HG03469 (cell line): ENCODE measurements at regions not wholly inside any gene's neighbourhood (a gene's known extent, or its start where the extent isn't known, plus 50 kb on each side); places are given as distances from the start of the nearest gene placed in this dataset.
"Not testable (repeated sequence)": the region's sequence is repeated elsewhere in the genome, so short reads cannot be mapped to it uniquely, and the experiment has no call there.

Source experiments
- ATAC-seq: cut with Tn5 transposase; IDR thresholded peaks from one replicate; pipeline ENCODE4 v1.9.1; 2021; ENCODE audit warnings: mild to moderate bottlenecking, moderate library complexity, moderate number of reproducible peaks; ENCODE audit not compliant: unreplicated experiment

DNA sequence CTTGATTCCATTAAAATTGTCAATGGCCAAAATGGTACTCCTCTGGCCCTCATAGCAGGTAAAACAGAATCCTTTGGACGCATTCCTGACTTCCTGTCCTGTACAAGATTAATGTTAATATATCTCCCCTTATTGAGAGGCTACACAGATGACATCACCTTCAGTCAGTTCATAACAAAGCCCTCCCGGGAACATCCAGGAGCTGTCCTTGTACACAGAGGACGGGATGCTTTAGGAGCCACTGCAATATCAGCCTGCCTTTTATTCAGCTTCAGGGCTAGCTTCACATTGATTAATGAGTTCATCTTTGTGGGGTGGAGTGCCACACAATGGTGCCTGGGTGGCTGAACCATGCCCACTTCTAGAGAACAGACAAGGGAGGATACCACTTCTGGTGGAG is 235.1 kb downstream of the NRIP1 start:
- ATAC-seq, result no peak

DNA sequence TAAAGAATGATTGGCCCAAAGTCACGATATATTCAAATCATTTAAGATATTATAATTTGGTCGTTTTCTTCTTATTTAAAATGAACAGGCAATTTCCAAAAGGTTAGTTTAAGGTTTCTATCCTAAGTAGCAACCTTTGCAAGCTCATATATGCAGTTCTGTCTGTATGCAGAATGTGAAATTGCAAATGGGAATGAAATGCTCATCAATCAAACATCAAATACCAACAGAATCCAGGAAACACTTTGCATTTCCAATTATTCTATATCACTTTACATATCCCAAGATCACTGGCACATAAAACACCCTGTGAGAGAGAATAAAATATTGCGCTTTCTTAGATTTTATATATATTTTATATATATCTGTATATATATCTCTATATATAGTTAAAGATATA is 237.3 kb downstream of the NRIP1 start:
- no peak for ATAC-seq

DNA sequence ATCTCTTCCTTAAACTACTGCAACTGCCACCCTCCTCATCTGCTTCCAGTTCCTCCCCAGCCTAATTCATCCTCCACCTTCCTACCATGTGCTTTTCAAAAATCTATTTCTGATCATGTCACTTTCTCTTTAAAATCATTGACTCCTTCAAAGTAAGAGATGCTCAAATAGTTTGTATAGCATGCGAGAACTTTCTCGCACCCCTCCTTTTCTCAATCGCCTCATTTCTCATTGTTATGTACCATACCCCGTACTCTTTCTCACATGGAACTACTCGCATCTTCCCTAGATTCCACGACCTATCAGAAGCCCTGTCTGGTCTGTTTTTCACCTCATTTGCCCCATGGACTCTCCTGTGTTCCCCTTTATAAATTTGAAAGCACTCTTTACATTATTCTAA is 238.2 kb downstream of the NRIP1 start:
- ATAC-seq, result no peak

DNA sequence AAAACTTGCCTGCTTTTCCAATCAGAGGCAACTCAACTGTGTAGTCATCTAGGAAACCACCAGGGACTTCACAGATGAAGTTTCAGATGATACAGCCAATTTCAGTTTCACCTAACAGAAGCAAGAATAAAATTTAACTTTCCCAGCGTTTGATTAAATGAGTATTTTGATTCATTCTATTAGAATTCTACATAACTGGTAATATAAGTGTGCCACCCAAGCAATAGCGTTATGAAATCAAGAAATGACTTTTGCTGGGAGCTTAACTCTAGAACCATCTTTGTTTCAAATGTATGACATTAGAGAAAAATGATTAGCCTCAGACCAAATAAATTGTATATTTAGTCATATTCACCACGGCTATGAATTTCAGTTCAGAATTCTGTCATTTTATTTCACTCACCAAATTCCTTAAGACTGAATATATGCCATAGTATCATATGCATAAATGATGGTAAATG is 239.3 kb downstream of the NRIP1 start:
- ATAC-seq, result peak; percentile 52

DNA sequence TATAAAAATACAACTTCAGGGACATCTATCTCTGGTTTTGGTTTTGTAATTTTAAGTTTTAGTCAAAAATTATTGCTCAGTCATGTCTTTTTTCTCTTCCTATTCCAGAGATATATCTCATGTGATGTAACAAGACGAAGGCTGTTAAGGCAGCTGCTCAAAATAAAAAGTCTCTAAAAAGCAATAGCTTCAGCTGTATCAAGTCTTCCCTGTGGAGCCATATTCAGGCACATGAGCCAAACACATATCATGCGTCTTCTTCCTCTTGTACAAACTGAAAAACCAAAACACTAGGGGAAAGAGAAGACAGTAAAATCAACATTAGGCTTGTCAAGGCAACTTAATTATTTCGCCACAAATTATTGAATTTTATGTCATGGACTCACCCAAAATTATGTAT is 240.7 kb downstream of the NRIP1 start:
- ATAC-seq, result no peak

DNA sequence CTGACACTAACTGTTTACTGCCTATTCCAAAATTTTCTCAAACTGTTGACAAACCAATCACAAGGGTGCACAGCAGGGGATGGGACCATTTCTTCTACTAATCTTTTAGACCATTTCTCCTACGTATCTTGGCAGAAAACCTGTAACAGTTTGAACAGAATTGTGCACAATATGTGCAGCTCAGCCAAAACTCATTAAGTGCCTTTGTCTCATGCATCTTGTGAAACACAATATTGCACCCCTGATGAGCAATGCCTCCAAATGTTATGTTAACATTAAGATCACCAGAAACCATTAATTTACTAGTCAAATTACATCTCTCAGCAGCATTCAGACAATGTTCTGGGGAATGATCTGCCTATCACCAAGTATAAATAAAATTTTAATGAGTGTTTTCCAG is 247.5 kb downstream of the NRIP1 start:
- no peak for ATAC-seq

DNA sequence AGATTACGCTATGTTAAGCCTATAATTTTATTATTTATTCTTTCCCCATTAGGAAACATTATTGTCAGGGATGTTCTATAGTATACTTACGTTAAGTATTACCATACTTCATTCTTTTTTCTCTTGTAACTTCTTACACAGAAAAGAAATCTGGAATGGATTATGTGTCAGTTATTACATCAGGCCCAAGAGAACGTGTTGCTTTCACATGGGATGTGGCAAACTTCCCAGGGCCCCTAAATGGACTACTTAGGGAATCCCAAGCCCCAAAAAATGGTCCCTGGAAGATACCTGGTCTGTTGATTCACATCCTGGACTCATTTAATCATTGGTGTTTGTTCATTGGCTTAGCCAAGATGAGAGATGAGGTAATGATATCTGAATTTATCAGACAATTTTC is 249.8 kb downstream of the NRIP1 start:
- ATAC-seq, result no peak

DNA sequence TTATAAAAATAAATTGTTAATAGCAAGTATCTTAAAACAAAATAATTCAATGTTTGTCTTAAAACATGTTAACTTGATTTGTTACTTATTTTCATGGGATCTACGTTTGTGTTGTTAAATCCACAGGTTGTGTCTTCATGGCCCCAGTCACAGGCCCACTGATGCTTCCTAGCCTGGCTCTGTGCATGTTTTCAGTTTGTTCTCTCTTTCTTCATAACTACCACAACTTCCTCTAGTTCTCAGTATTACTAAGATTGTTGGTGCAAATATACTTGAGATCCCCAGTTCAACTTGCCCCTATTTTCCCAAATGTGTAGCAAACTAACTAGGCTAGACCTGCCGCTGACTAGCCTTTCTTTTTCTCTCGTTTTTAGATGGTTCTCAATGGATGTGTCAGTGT is 250.5 kb downstream of the NRIP1 start:
- no peak for ATAC-seq

DNA sequence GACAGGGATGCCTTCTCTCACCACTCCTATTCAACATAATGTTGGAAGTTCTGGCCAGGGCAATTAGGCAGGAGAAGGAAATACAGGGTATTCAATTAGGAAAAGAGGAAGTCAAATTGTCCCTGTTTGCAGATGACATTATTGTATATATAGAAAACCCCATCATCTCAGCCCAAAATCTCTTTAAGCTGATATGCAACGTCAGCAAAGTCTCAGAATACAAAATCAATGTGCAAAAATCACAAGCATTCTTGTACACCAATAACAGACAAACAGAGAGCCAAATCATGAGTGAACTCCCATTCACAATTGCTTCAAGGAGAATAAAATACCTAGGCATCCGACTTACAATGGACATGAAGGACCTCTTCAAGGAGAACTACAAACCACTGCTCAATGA is 258.1 kb upstream of the SAMSN1 start:
- not testable (repeated sequence) for ATAC-seq

DNA sequence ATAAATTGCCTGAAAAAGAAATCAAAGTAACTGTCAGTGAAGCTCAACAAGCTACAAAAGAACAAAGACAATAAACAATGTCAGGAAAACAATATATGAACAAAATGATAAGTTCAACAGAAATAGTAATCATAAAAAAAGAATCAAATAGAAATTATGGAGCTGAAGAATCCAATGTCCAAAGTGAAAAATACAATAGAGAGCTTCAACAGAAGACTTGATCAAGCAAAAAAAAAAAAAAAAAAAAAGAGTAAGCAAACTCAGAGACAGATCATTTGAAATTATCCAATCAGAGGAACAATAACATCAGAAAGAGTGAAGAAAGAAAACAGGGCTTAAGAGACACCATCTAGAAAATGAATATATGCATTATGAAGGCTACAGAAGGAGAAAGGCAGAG is 251.4 kb upstream of the SAMSN1 start:
- no peak for ATAC-seq

DNA sequence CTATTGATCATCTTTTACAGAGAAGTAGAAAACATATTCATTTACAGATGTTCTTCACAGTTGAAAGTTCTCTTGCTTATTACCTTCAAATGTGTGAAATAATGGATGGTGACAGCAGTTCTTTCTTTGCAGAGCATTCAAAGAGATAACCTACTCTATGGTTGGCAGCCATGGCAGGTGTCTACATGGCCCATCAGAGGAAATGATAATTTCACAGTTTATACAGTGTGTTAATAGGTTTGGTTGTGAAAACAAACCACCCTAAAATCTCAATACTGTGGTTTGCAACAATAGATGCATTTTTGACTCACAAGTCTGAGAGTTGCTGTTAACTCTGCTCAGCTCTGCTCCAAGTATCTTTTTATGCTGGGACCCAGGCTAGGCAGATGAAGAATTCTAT is 241.2 kb upstream of the SAMSN1 start:
- ATAC-seq, result no peak

DNA sequence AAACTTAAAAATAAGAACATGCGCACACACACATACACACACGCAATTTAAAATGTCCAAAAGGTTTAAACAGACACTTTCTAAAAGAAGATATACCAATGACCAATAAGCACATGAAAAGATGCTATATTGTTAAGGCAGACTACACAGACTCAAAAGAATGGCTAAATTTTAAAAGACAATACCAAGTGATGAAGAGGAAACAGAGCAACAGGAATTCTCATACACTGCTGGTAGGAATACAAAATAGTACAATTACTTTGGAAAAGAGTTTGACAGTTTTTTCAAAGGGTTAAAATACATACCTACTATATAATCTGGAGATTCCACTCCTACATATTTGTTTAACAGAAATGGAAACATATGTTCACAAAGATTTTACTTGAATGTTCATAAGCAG is 239.6 kb upstream of the SAMSN1 start:
- no peak for ATAC-seq

DNA sequence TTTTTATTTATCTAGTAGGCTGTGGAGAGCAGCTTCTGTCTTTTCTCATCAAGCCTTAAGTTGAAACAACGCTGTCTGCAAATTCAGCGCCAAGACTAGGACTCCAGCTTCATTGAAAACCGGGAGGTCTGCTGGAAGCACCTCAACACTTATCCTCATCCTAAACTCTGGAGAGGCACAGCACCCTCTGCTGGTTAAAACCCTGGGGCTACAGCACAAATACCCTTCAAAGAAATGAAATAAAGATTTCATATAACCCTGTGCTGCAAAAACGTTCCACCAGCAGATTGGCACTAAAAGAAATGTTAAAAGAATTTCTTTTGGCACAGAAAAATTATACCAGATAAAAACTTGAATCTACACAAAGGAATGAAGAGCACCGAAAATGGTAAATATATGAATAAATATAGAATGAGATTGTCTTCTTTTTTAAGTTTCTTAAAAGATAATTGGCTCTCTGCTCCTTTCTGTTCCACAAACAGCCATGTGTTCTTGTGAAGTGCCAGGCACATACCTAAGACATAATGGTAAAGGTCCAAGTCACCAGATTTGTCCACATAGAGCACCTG is 227.7 kb upstream of the SAMSN1 start:
- ATAC-seq, result no peak

DNA sequence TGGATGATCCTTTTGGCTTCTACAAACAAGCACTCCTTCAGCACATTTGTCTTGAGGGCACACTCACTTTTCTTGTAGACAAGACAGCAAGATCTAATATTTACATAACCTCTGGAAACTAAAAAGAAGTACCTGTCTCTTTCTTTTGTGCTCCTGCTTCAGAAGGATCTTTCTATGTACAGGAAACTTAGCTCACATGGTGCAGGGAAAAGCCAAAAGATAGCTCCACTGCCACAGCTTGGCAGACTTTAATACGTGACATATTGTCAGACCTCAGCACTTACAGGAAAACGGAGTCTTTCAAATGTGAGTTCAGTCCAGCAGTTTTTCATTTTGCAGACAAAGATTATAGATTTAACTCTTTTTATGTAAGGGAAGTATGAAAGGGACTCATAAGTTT is 225.5 kb upstream of the SAMSN1 start:
- ATAC-seq, result no peak

DNA sequence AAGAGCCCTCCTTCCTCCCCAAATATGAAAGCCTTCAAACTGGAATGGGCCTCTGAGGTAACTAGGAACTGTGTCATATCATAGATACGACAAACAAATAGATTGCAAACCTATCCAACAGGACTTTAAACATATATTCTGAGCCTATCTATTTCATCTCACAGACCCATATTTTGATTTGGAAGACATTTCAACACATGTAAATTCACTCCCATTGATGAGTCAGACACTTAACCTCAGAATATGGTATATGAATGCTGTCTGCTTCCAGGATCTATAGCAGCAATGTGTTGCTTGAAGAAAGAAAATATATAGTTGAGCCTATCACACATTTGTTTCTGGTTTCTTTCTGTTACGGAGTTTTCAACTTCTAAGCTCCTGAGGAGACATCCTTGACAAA is 221.9 kb upstream of the SAMSN1 start:
- ATAC-seq, result no peak

DNA sequence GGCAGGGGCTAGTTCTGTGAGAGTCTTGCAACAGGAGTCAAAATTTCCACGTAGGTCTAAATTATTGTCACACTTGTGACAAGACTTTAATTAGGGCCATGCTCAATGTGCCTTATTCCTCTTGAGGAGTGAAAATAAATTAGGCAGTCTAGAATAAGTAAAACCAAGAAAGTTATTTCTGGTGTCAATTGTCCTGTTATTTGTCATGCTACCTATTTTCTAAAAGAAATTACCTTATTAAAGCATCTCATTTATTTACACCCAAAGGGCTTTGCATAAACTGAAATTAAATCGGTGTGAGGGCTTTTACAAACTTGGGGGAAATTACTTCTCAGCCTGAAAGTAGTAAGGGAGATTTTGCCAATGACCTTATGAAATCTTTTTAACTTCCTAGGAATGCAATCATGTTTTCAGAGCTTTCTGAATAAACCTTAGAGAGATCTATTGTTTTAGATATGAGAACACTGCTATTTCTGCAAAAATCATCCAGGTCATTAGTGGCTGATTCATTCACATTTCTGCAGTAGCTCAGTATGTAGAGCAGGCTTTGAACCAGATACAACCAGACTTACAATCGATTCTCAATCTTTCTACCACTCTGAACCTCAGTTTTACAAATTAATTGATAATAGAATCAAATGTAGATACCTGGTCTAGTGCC is 221.2 kb upstream of the SAMSN1 start:
- ATAC-seq, result no peak

DNA sequence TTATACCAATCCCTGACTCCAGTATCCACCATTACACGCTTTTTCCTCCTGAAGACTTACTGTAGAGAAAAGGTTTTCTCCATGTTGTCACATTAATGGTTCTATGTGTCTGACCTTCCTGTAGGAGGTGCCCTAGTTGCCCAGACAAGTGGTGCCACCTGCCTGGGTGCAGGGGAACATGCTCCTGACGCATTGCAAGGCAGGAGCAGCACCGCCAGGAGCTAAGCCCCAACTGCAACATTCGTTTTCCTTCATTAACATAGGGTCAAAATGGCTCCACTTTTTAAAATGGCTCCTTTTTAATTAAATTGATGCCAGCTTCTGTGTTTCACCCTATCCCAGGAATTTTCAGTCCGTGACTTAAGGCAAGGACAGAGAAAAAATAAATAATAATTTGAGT is 220.1 kb upstream of the SAMSN1 start:
- ATAC-seq, result no peak

DNA sequence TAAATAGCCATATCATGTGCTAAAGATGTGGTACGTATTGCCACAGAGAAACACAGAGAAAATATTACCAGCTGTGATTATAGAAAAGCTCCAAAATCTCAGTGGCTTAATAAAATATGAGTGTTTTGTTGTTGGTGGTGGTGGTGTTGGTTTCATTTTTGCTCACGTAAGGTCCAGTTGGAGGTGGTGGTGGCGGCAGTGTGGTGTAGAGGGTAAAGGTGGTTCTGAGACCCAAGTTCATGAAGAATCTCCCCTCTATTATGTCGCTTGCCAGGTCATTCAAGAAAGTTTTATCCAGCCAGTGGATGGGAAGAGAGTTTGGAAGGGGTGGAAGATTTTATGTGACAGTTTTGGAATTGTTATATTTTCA is 217.6 kb upstream of the SAMSN1 start:
- ATAC-seq, result peak; percentile 16

DNA sequence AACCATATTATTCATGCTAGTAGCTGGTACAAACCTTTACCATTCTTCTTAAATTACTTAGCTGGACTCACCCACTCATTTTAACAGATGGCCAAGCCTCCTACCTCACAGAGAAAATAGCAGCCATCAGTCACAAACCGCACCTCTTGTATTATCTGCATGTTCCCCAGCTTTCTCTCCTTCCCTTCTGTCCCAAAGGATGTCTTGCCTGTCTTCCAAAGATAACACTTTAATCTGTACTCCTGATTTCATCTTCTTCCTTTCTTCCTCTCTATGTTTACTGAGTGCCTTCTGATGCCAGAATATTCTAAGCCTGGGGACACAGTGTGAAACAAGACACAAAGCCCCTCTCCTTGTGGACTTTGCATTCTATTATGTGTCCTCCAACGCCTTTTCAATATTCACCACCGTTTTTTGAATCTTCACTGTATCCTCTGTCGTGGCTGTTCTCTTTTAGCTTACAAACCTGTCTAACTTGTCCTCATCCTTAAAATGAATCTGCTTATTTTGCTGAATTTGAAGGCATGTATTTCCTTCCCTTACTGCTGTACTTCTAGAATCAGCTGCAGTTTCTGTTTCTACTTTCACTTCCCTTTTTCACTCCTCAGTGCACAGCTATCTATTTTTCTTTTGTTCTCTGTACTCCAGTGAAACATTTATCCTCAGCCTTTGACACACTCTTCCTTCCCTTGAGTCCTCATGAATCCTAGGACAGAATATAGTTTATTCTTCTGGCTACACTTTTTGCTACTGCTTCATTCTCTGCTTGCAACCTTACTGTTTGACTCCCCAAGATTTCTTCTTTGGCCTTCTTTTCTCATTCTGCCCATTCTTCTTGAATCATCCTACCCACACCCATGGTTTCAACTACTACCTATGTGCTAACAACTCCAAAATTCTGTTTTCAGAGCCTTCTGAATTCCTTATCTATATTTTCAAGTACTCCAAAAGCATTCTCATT is 216.9 kb upstream of the SAMSN1 start:
- peak; percentile 97 for ATAC-seq

DNA sequence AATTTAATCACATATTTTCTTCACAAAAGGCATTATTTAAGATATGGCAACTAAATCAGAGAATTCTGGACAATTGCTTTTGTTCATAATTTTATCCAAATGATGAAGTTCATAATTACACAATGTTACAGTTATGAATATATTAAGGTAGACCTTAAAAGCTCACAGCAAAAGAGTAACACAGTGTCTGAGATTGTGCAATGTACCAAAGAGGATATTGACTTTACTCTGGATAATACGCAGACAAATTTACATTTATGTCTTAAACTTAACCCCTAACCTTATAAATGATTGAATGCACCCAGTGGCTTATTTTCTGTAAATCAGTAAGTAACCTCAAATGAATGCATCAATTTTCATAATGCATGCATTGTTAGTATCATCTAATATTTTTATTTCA is 216.2 kb upstream of the SAMSN1 start:
- ATAC-seq, result no peak

DNA sequence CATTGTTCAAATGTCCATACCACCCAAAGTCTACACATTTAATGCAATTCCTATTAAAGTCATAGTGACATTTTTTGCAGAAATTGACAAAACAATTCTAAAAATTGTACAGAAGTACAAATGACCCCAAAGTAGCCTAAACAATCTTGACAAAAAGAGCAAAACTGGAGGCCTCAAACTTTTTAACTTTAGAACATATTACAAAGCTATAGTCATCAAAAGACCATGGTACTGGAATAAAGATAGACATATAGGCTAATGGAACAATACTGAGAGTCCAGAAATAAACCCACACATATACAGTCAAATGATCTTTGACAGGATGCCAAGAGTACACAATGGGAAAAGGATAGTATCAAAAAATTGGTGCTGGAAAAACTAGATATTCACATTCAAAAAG is 213.2 kb upstream of the SAMSN1 start:
- no peak for ATAC-seq

DNA sequence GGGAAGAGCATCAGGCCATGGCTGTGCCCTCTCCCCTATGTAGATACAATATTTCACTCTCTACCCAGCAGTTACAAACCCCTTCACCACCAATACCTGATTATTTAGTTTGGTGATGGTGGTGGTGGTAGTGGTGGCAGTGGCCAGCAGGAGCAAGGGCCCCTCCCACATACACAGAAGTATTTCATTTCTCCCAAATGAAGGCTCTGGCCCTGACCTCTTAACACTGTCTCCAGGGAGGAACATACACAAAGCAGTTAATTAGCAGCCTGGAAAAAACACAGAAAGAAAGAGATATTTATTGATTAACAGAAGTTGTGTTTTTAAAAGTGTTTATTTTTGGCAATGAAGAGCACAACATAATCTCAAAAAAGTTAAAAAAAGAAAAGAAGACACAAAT is 212.7 kb upstream of the SAMSN1 start:
- no peak for ATAC-seq
